ENCODE measurements at regions not wholly inside any gene's neighbourhood (a gene's known extent, or its start where the extent isn't known, plus 50 kb on each side); places are given as distances from the start of the nearest gene placed in this dataset.

DNA sequence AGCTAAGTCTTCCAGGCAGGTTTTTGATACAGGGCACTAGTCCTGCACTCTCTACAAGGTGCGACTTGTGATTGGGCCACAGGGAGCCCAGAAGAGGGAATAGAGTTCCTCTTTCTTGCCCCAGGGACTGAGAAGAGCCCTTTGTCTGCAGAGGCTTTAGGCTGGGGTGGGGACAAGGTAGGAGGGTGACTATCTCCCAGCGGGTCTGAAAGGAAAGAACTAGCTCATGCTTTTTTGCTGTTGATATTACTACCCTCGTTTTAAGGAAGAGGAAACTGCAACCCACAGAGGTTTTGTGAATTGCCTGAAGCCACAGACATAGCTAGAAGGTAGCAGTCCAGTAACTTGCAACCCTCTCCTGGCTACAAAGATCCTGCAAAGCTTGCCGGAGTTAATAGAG lies 615.2 kb downstream of the MATN1 start:
- H4K20me1 ChIP-seq (ENCODE audit: insufficient read depth, low read length): no peaks in the 10 kb centered on the region
- intact Hi-C loops (cut with micrococcal nuclease; ENCODE audit: unreplicated experiment): no loop called here
- in situ Hi-C loops (cut with HindIII; ENCODE audit: extremely low pct_ligation_motif_present, low pct_unique_long_range_greater_than_20kb): loop anchor here (10.0 to 25.0 kb wide), 3 partner anchors 323 to 873 kb away; partner anchors contain the start of genes MECR and PTPRU
- H3K4me3 ChIP-seq (replicated peaks in 1 of 3; ENCODE audit: insufficient read depth in 1 of 3, low read depth in 2 of 3, low read length in 3 of 3): no peak overlapping the region
- H3K4me2 ChIP-seq (ENCODE audit: low read depth, low read length): no peak overlapping the region
- H3K9me3 ChIP-seq (ENCODE audit: low read length): no peaks in the 10 kb centered on the region
- no peaks in the 10 kb centered on the region for H3K36me3 ChIP-seq (replicated peaks in 1 of 2; ENCODE audit: control insufficient read depth in 1 of 2, insufficient read depth in 2 of 2, low read length in 2 of 2)
- TF ChIP-seq NCOA2 (CRISPR knock-in tag; IDR thresholded peaks at IDR 0.05): no peak
- no peak for TF ChIP-seq NR2C2 (CRISPR knock-in tag; IDR thresholded peaks at IDR 0.05; ENCODE audit: borderline replicate concordance)
- TF ChIP-seq ELK4 (CRISPR knock-in tag; IDR thresholded peaks at IDR 0.05; ENCODE audit: borderline replicate concordance): no peak
- no peak for TF ChIP-seq SETDB1 (CRISPR knock-in tag; IDR thresholded peaks at IDR 0.05; ENCODE audit: borderline replicate concordance)
- TF ChIP-seq ZZZ3 (CRISPR knock-in tag; IDR thresholded peaks at IDR 0.05; ENCODE audit: borderline replicate concordance): no peak
- TF ChIP-seq HDAC1 (CRISPR knock-in tag; IDR thresholded peaks at IDR 0.05): no peak
- no peak for TF ChIP-seq KDM3A (CRISPR knock-in tag; IDR thresholded peaks at IDR 0.05; ENCODE audit: low read depth)
- no peak for TF ChIP-seq NKX3-1 (CRISPR knock-in tag; IDR thresholded peaks at IDR 0.05)
- TF ChIP-seq CEBPB (IDR thresholded peaks at IDR 0.05; ENCODE audit: borderline replicate concordance, low read depth, low read length): no peak
- no peak for TF ChIP-seq IRX3 (CRISPR knock-in tag; IDR thresholded peaks at IDR 0.05; ENCODE audit: borderline replicate concordance, low read depth)
- no peak for TF ChIP-seq KAT2B (IDR thresholded peaks at IDR 0.05; ENCODE audit: borderline replicate concordance, low read depth, low read length)
- no peak for TF ChIP-seq MZF1 (CRISPR knock-in tag; IDR thresholded peaks at IDR 0.05; ENCODE audit: borderline replicate concordance)
- no peak for TF ChIP-seq SAP130 (CRISPR knock-in tag; IDR thresholded peaks at IDR 0.05; ENCODE audit: low read depth)
- TF ChIP-seq TOPORS (CRISPR knock-in tag; IDR thresholded peaks at IDR 0.05): no peak
- TF ChIP-seq KDM5B (CRISPR knock-in tag; IDR thresholded peaks at IDR 0.05; ENCODE audit: borderline replicate concordance): no peak
- DNase-seq (ENCODE audit: low spot score) (no peak), FAIRE-seq (no peak), ATAC-seq (no peak)
- H3K4me1 ChIP-seq (ENCODE audit: insufficient read depth, low read length): no peaks in the 10 kb centered on the region
- ChIA-PET CTCF (ENCODE audit: low intra/inter-chr PET ratio, low total read pairs) (no interaction called here), POLR2A (no interaction called here)
- no peak overlapping the region for H3K9ac ChIP-seq (ENCODE audit: insufficient read depth, low read depth, low read length)
- 0% methylated on average over 3 of the region's 4 CpGs for WGBS (ENCODE audit: low lambda C conversion rate)
- no peak overlapping the region for H2AFZ ChIP-seq (ENCODE audit: low read length)
- no peaks in the 10 kb centered on the region for H3K79me2 ChIP-seq (ENCODE audit: insufficient read depth, low read length)
- H3K27me3 ChIP-seq (ENCODE audit: control insufficient read depth in 1 of 2, insufficient read depth in 2 of 2, low read length in 2 of 2): peaks cover 1 to 12% of the 10 kb centered on the region in 2 experiments; a peak in 3 of 5 replicates
- no peak overlapping the region for H3K27ac ChIP-seq (ENCODE audit: extremely low read length, insufficient read depth, low read length)
- BruUV-seq (replicated peaks): no TSS peak
